ENCODE measurements at regions not wholly inside any gene's neighbourhood (a gene's known extent, or its start where the extent isn't known, plus 50 kb on each side); places are given as distances from the start of the nearest gene placed in this dataset.
"Not testable (repeated sequence)": the region's sequence is repeated elsewhere in the genome, so short reads cannot be mapped to it uniquely, and the experiment has no call there.

DNA sequence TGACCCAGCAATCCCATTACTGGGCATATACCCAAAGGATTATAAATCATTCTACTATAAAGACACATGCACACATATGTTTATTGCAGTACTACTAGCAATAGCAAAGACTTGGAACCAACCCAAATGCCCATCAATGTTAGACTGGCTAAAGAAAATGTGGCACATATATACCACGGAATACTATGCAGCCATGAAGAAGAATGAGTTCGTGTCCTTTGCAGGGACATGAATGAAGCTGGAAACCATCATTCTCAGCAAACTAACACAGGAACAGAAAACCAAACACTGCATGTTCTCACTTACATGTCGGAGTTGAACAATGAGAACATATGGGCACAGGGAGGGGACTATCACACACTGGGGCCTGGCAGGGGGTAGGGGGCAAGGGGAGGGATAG, 183.0 kb downstream of the HACE1 start:
- BruUV-seq (replicated peaks); H3K79me2 ChIP-seq (ENCODE audit: insufficient read depth, low read length); in situ Hi-C loops (cut with HindIII; ENCODE audit: extremely low pct_ligation_motif_present, low pct_unique_long_range_greater_than_20kb); FAIRE-seq; H3K4me2 ChIP-seq (ENCODE audit: low read depth, low read length); intact Hi-C loops (cut with micrococcal nuclease; ENCODE audit: unreplicated experiment); ATAC-seq; POLR2A ChIA-PET; H2AFZ ChIP-seq (ENCODE audit: low read length); H3K4me3 ChIP-seq (replicated peaks in 1 of 3; ENCODE audit: insufficient read depth in 1 of 3, low read depth in 2 of 3, low read length in 3 of 3); H3K9ac ChIP-seq (ENCODE audit: insufficient read depth, low read depth, low read length); H3K4me1 ChIP-seq (ENCODE audit: insufficient read depth, low read length); H3K27me3 ChIP-seq (ENCODE audit: control insufficient read depth in 1 of 2, insufficient read depth in 2 of 2, low read length in 2 of 2); H3K9me3 ChIP-seq (ENCODE audit: low read length); H4K20me1 ChIP-seq (ENCODE audit: insufficient read depth, low read length); CTCF ChIA-PET (ENCODE audit: low intra/inter-chr PET ratio, low total read pairs); H3K36me3 ChIP-seq (replicated peaks in 1 of 2; ENCODE audit: control insufficient read depth in 1 of 2, insufficient read depth in 2 of 2, low read length in 2 of 2); DNase-seq (ENCODE audit: low spot score); H3K27ac ChIP-seq (ENCODE audit: extremely low read length, insufficient read depth, low read length): not testable (repeated sequence)
- 17% methylated on average over 3 of the region's 3 CpGs for WGBS (ENCODE audit: low lambda C conversion rate)

DNA sequence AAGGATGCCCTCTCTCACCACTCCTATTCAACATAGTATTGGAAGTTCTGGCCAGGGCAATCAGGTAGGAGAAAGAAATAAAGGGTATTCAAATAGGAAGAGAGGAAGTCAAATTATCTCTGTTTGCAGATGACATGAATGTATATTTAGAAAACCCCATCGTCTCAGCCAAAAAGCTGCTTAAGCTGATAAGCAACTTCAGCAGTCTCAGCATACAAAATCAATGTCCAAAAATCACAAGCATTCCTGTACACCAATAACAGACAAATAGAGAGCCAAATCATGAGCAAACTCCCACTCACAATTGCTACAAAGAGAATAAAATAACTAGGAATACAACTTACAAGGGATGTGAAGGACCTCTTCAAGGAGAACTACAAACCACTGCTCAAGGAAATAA, 184.6 kb downstream of the HACE1 start:
- H3K4me1 ChIP-seq (ENCODE audit: insufficient read depth, low read length), result peaks cover 12% of the 10 kb centered on the region
- H4K20me1 ChIP-seq (ENCODE audit: insufficient read depth, low read length); FAIRE-seq; BruUV-seq (replicated peaks); H3K9me3 ChIP-seq (ENCODE audit: low read length); H3K79me2 ChIP-seq (ENCODE audit: insufficient read depth, low read length); DNase-seq (ENCODE audit: low spot score); H2AFZ ChIP-seq (ENCODE audit: low read length); H3K36me3 ChIP-seq (replicated peaks in 1 of 2; ENCODE audit: control insufficient read depth in 1 of 2, insufficient read depth in 2 of 2, low read length in 2 of 2); H3K4me3 ChIP-seq (replicated peaks in 1 of 3; ENCODE audit: insufficient read depth in 1 of 3, low read depth in 2 of 3, low read length in 3 of 3); H3K27me3 ChIP-seq (ENCODE audit: control insufficient read depth in 1 of 2, insufficient read depth in 2 of 2, low read length in 2 of 2); H3K9ac ChIP-seq (ENCODE audit: insufficient read depth, low read depth, low read length); CTCF ChIA-PET (ENCODE audit: low intra/inter-chr PET ratio, low total read pairs); H3K4me2 ChIP-seq (ENCODE audit: low read depth, low read length); intact Hi-C loops (cut with micrococcal nuclease; ENCODE audit: unreplicated experiment); in situ Hi-C loops (cut with HindIII; ENCODE audit: extremely low pct_ligation_motif_present, low pct_unique_long_range_greater_than_20kb); ATAC-seq; H3K27ac ChIP-seq (ENCODE audit: extremely low read length, insufficient read depth, low read length); POLR2A ChIA-PET: not testable (repeated sequence)
- WGBS (ENCODE audit: low lambda C conversion rate), result 6% methylated on average over 1 of the region's 1 CpG

DNA sequence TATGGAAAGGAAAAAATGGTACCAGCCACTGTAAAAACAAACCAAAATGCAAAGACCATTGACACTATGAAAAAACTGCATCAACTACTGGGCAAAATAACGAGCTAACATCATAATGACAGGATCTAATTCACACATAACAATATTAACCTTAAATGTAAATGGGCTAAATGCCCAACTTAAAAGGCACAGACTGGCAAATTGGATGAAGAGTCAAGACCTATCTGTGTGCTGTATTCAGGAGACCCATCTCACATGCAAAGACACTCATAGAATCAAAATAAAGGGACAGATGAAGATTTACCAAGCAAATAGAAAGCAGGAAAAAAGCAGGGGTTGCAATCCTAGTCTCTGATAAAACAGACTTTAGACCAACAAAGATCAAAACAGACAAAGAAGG, 186.6 kb downstream of the HACE1 start:
- H3K4me2 ChIP-seq (ENCODE audit: low read depth, low read length); H3K36me3 ChIP-seq (replicated peaks in 1 of 2; ENCODE audit: control insufficient read depth in 1 of 2, insufficient read depth in 2 of 2, low read length in 2 of 2); DNase-seq (ENCODE audit: low spot score); H3K4me3 ChIP-seq (replicated peaks in 1 of 3; ENCODE audit: insufficient read depth in 1 of 3, low read depth in 2 of 3, low read length in 3 of 3); H3K27ac ChIP-seq (ENCODE audit: extremely low read length, insufficient read depth, low read length); ATAC-seq; H3K9ac ChIP-seq (ENCODE audit: insufficient read depth, low read depth, low read length); H4K20me1 ChIP-seq (ENCODE audit: insufficient read depth, low read length); H3K27me3 ChIP-seq (ENCODE audit: control insufficient read depth in 1 of 2, insufficient read depth in 2 of 2, low read length in 2 of 2); POLR2A ChIA-PET; FAIRE-seq; H3K79me2 ChIP-seq (ENCODE audit: insufficient read depth, low read length); BruUV-seq (replicated peaks); in situ Hi-C loops (cut with HindIII; ENCODE audit: extremely low pct_ligation_motif_present, low pct_unique_long_range_greater_than_20kb); intact Hi-C loops (cut with micrococcal nuclease; ENCODE audit: unreplicated experiment); CTCF ChIA-PET (ENCODE audit: low intra/inter-chr PET ratio, low total read pairs); H3K9me3 ChIP-seq (ENCODE audit: low read length); H2AFZ ChIP-seq (ENCODE audit: low read length): not testable (repeated sequence)
- peaks cover 12% of the 10 kb centered on the region for H3K4me1 ChIP-seq (ENCODE audit: insufficient read depth, low read length)
- WGBS (ENCODE audit: low lambda C conversion rate), result 0% methylated on average over 1 of the region's 1 CpG

Measured in HepG2 (cell line).